Ovary (tissue), 3 donors: ENCODE measurements at regions not wholly inside any gene's neighbourhood (a gene's known extent, or its start where the extent isn't known, plus 50 kb on each side); places are given as distances from the start of the nearest gene placed in this dataset.

Experiments
- CTCF ChIP-seq, 3 donors: fragments of 450-650 bp in 2 of 3; fragments of 200-600 bp in 1 of 3; IDR thresholded peaks; one replicate each; pipeline versions ENCODE4 v1.5.1 to v1.8.0; 2016 to 2022; ENCODE audit warnings: antibody characterized with exemption in 3 of 3, mild to moderate bottlenecking in 1 of 3
- EP300 ChIP-seq: sonication (generic); formaldehyde crosslinking; IDR thresholded peaks from one replicate; pipeline ENCODE4 v1.6.1; 2017; ENCODE audit warnings: antibody characterized with exemption
- donor health status: DM: no; HTN: no; CAD: no.

DNA sequence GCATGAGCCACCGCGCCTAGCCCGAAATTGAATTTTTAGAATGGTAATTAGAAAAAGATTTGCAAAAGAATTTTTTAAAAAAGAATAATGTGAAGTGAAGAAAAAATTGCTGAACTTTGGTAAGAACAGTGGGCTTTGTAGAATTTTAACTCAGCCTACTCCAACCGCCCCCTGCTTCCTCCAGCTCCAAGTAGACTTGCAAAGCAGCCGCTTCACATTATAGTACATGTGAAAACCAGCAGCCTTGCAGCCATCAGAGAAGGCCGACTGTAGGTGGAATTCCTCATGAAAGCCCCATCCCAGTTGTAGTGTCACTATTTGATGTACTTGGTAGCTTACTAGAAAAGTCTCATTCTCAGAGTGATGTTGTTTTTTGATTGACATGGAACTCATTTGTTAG lies 835.6 kb downstream of the TBC1D32 start:
- no peak for TF ChIP-seq CTCF (IDR thresholded peaks at IDR 0.05)
- no peak for TF ChIP-seq EP300
